ENCODE measurements at regions not wholly inside any gene's neighbourhood (a gene's known extent, or its start where the extent isn't known, plus 50 kb on each side); places are given as distances from the start of the nearest gene placed in this dataset.

- no peak for TF ChIP-seq CTCF (IDR thresholded peaks at IDR 0.05)
- no peak for TF ChIP-seq POLR2A (IDR thresholded peaks at IDR 0.05)
Observed at GRCh38 chr16:79679334-79679733, 78.8 kb upstream of the MAF start.

All from right lobe of liver (tissue), 4 donors.